HL-60 (cell line): ENCODE measurements at regions not wholly inside any gene's neighbourhood (a gene's known extent, or its start where the extent isn't known, plus 50 kb on each side); places are given as distances from the start of the nearest gene placed in this dataset.

Source experiments
- CTCF ChIP-seq: IDR thresholded peaks from one replicate; pipeline ENCODE4 v1.5.1; 2011; ENCODE audit warnings: low read length, control low read depth, inconsistent platforms; ENCODE audit not compliant: insufficient read depth
- POLR2AphosphoS5 ChIP-seq: IDR thresholded peaks from 2 replicates; pipeline ENCODE4 v1.6.1; 2012; ENCODE audit warnings: low read depth
- REST ChIP-seq: IDR thresholded peaks from 2 replicates; pipeline ENCODE4 v1.6.1; 2012; ENCODE audit warnings: low read depth; ENCODE audit not compliant: insufficient replicate concordance

- TF ChIP-seq CTCF = no peak
- no peak for TF ChIP-seq POLR2AphosphoS5
- no peak for TF ChIP-seq REST
Observed at GRCh38 chr3:64358853-64359252, 133.6 kb upstream of the PRICKLE2 start.
